IMR-90 (cell line): ENCODE measurements at regions not wholly inside any gene's neighbourhood (a gene's known extent, or its start where the extent isn't known, plus 50 kb on each side); places are given as distances from the start of the nearest gene placed in this dataset.

Experiments used
- ATAC-seq: fragments of 200-7000 bp; cut with Tn5 transposase; 2 replicates; pipeline ENCODE4 v1.9.1; 2020; ENCODE audit warnings: low read depth, mild to moderate bottlenecking, moderate library complexity
- BruUV-seq: library from RNA; stranded (reverse); fragments of 400-500 nt; replicated peaks from 2 replicates; lab custom pipeline; 2021; lab: Mats Ljungman, UMichigan
- CTCF ChIA-PET: fragments of 300-600 bp; formaldehyde crosslinking; extraction: SDS; loops from one replicate; lab custom pipeline; 2021; ENCODE audit warnings: antibody characterized with exemption; lab: Yijun Ruan, JAX
- POLR2A ChIA-PET: fragments of 300-600 bp; sonication (Branson Sonifier 250); formaldehyde crosslinking; loops from one replicate; lab custom pipeline; 2022; ENCODE audit warnings: antibody characterized with exemption; ENCODE audit not compliant: unreplicated experiment; lab: Charles Lee
- DNase-seq: peaks from one replicate; pipeline ENCODE4 v3.0.0; 2013
- H2AFZ ChIP-seq: replicated peaks from 2 replicates; pipeline ENCODE3; 2013; ENCODE audit warnings: low read length, mild to moderate bottlenecking; ENCODE audit not compliant: poor library complexity
- H2AK5ac ChIP-seq: 2 replicates; pipeline ENCODE4 v1.6.1; 2013; ENCODE audit warnings: low read depth, low read length, inconsistent platforms
- H2AK9ac ChIP-seq: replicated peaks from 2 replicates; pipeline ENCODE3; 2013; ENCODE audit warnings: mild to moderate bottlenecking, low read depth, low read length, moderate library complexity; ENCODE audit not compliant: poor library complexity
- H2BK120ac ChIP-seq: 2 replicates; pipeline ENCODE4 v1.6.1; 2013; ENCODE audit warnings: low read depth, low read length, inconsistent platforms
- H2BK15ac ChIP-seq: 3 replicates; pipeline ENCODE4 v1.6.1; 2013; ENCODE audit warnings: low read depth, low read length, inconsistent platforms
- H2BK20ac ChIP-seq: 2 replicates; pipeline ENCODE4 v1.6.1; 2013; ENCODE audit warnings: low read depth, mild to moderate bottlenecking, inconsistent platforms, low read length, moderate library complexity
- H2BK5ac ChIP-seq: 2 replicates; pipeline ENCODE4 v1.6.1; 2013; ENCODE audit warnings: mild to moderate bottlenecking, low read depth, low read length, inconsistent platforms; ENCODE audit not compliant: poor library complexity, severe bottlenecking
- H3K14ac ChIP-seq: replicated peaks from 2 replicates; pipeline ENCODE4 v1.6.1; 2013; ENCODE audit warnings: low read depth, low read length, inconsistent platforms
- H3K18ac ChIP-seq: 2 replicates; pipeline ENCODE4 v1.6.1; 2013; ENCODE audit warnings: low read depth, low read length, control low read depth
- H3K23ac ChIP-seq: 2 replicates; pipeline ENCODE4 v1.6.1; 2013; ENCODE audit warnings: low read depth, low read length, inconsistent platforms
- H3K27ac ChIP-seq: 2 replicates; pipeline ENCODE4 v1.5.1; 2013; ENCODE audit warnings: mild to moderate bottlenecking, control low read depth, low read length; ENCODE audit not compliant: insufficient read depth
- H3K27me3 ChIP-seq: 2 replicates; pipeline ENCODE4 v1.6.1; 2013; ENCODE audit warnings: low read length; ENCODE audit not compliant: control insufficient read depth, insufficient read depth
- H3K36me3 ChIP-seq: 2 replicates; pipeline ENCODE4 v1.6.1; 2013; ENCODE audit warnings: low read length, mixed read lengths; ENCODE audit not compliant: control insufficient read depth, insufficient read depth
- H3K4ac ChIP-seq: 2 replicates; pipeline ENCODE4 v1.6.1; 2013; ENCODE audit warnings: low read depth, low read length, inconsistent platforms
- H3K4me1 ChIP-seq: 2 replicates; pipeline ENCODE4 v1.6.1; 2013; ENCODE audit warnings: low read length, mixed read lengths; ENCODE audit not compliant: control insufficient read depth, insufficient read depth
- H3K4me2 ChIP-seq: 2 replicates; pipeline ENCODE4 v1.6.1; 2013; ENCODE audit warnings: low read depth, mild to moderate bottlenecking, control low read depth, low read length, moderate library complexity
- H3K4me3 ChIP-seq: 2 replicates; pipeline ENCODE4 v1.5.1; 2013; ENCODE audit warnings: low read depth, mild to moderate bottlenecking, control low read depth, low read length, moderate library complexity; ENCODE audit not compliant: insufficient read depth
- H3K56ac ChIP-seq: 2 replicates; pipeline ENCODE4 v1.6.1; 2013; ENCODE audit warnings: low read length, inconsistent platforms; ENCODE audit not compliant: insufficient read depth; ENCODE audit errors: extremely low read depth
- H3K79me1 ChIP-seq, 2 experiments: 2 replicates each; pipeline ENCODE4 v1.6.1; 2013; ENCODE audit warnings: low read length in 2 of 2, inconsistent platforms in 1 of 2, low read depth in 1 of 2
- H3K9ac ChIP-seq: 2 replicates; pipeline ENCODE4 v1.6.1; 2013; ENCODE audit warnings: low read depth, low read length, control low read depth
- H3K9me1 ChIP-seq: 2 replicates; pipeline ENCODE4 v1.6.1; 2013; ENCODE audit warnings: low read length, inconsistent platforms; ENCODE audit not compliant: insufficient read depth
- H3K9me3 ChIP-seq: 2 replicates; pipeline ENCODE4 v1.6.1; 2013; ENCODE audit warnings: low read length; ENCODE audit not compliant: control insufficient read depth, insufficient read depth
- H4K20me1 ChIP-seq: 2 replicates; pipeline ENCODE4 v1.6.1; 2013; ENCODE audit warnings: low read length, inconsistent platforms; ENCODE audit not compliant: insufficient read depth
- H4K5ac ChIP-seq: 2 replicates; pipeline ENCODE4 v1.6.1; 2013; ENCODE audit warnings: mild to moderate bottlenecking, low read depth, low read length, control low read depth
- H4K8ac ChIP-seq, 2 experiments: 2 replicates each; pipeline ENCODE4 v1.6.1; 2013; ENCODE audit warnings: low read depth in 2 of 2, low read length in 2 of 2, control low read depth in 1 of 2, inconsistent platforms in 1 of 2
- H4K91ac ChIP-seq: 2 replicates; pipeline ENCODE4 v1.6.1; 2013; ENCODE audit warnings: low read depth, low read length, inconsistent platforms; ENCODE audit not compliant: insufficient read depth
- BHLHE40 ChIP-seq: fragments of 150-350 bp; IDR thresholded peaks from 2 replicates; pipeline ENCODE4 v1.6.1; 2016; ENCODE audit warnings: mild to moderate bottlenecking, low read depth, low read length
- CEBPB ChIP-seq: IDR thresholded peaks from 2 replicates; pipeline ENCODE4 v1.6.1; 2012; ENCODE audit warnings: low read depth, low read length, improper control_type of control experiment
- FOS ChIP-seq: fragments of 150-350 bp; IDR thresholded peaks from 2 replicates; pipeline ENCODE4 v1.6.1; 2016; ENCODE audit warnings: low read depth, low read length
- MAFK ChIP-seq: IDR thresholded peaks from 2 replicates; pipeline ENCODE4 v1.6.1; 2012; ENCODE audit warnings: low read depth, low read length, improper control_type of control experiment
- MAZ ChIP-seq: IDR thresholded peaks from 2 replicates; pipeline ENCODE4 v1.6.1; 2012; ENCODE audit warnings: low read depth, mild to moderate bottlenecking, low read length, improper control_type of control experiment, moderate library complexity, borderline replicate concordance
- NFE2L2 ChIP-seq: fragments of 150-350 bp; IDR thresholded peaks from 2 replicates; pipeline ENCODE4 v1.6.1; 2016; ENCODE audit warnings: low read depth, mild to moderate bottlenecking, low read length
- RFX5 ChIP-seq: IDR thresholded peaks from 2 replicates; pipeline ENCODE4 v1.8.0; 2012; ENCODE audit warnings: low read depth, mild to moderate bottlenecking, low read length, moderate library complexity
- SMC3 ChIP-seq: fragments of 150-350 bp; IDR thresholded peaks from 2 replicates; pipeline ENCODE4 v1.6.1; 2016; ENCODE audit warnings: low read depth, mild to moderate bottlenecking, antibody characterized with exemption, low read length, moderate library complexity
- dilution Hi-C: fragments of 300-500 bp; cut with HindIII; formaldehyde crosslinking; loops from one replicate; pipeline ENCODE4 v1.14.3; 2018; ENCODE audit warnings: low sequenced_read_pairs; ENCODE audit not compliant: unreplicated experiment
- in situ Hi-C: fragments of 300-500 bp; cut with MboI; formaldehyde crosslinking; loops from 3 replicates; pipeline ENCODE4 v1.14.3; 2019; ENCODE audit warnings: low sequenced_read_pairs, inconsistent platforms, mixed read lengths
- intact Hi-C: fragments of 100-400 bp; cut with micrococcal nuclease; formaldehyde crosslinking; loops from 2 replicates; pipeline ENCODE4 v1.10.0; 2022
- TF ChIP-seq, protein P1 (sequence below): conservative IDR thresholded peaks from 2 replicates; pipeline ENCODE4 v1.5.1; 2012; ENCODE audit warnings: mild to moderate bottlenecking, low read depth, low read length, improper control_type of control experiment
- TF ChIP-seq, protein P2 (sequence below): fragments of 150-350 bp; IDR thresholded peaks from 2 replicates; pipeline ENCODE4 v1.6.1; 2016; ENCODE audit warnings: low read depth, mild to moderate bottlenecking, low read length, moderate library complexity, borderline replicate concordance
- TF ChIP-seq, protein P3 (sequence below): fragments of 150-350 bp; IDR thresholded peaks from 2 replicates; pipeline ENCODE4 v1.6.1; 2017; ENCODE audit warnings: mild to moderate bottlenecking, antibody characterized with exemption, low read length, low read depth

DNA sequence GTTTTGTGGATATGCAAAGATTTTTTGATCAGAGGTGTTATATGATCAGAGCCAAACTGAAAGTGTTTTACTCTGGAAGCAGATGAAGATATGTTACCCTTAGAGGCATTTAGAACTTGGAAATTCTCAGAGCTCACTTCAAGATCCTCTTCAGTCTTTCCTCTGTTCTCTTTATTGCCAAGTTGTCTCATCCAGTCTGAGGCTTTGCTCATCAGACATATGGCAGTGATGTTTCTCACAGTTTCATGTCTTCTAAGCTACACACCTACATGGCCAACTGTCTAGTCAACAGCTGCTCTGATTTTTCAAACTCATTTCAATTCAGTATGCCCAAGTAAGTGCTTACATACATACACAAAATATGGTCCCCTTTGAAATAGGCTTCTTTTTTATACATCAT, 1504.3 kb upstream of the PIK3C3 start:
- no peak overlapping the region for H3K4me2 ChIP-seq
- no peaks in the 10 kb centered on the region for H3K9me1 ChIP-seq
- H3K9ac ChIP-seq, result no peak overlapping the region
- CTCF ChIA-PET, result no interaction called here
- dilution Hi-C loops, result no loop called here
- no peak overlapping the region for H2AK5ac ChIP-seq
- H4K91ac ChIP-seq, result no peak overlapping the region
- no peak for ATAC-seq
- H3K36me3 ChIP-seq, result no peaks in the 10 kb centered on the region
- no peak overlapping the region for H2BK20ac ChIP-seq
- no peaks in the 10 kb centered on the region for H3K27me3 ChIP-seq
- DNase-seq, result no peak
- H3K27ac ChIP-seq, result no peak overlapping the region
- no peaks in the 10 kb centered on the region for H3K79me1 ChIP-seq
- H4K8ac ChIP-seq, result no peak overlapping the region
- TF ChIP-seq MAFK, result no peak
- TF ChIP-seq NFE2L2, result no peak
- TF ChIP-seq SMC3, result no peak
- no peak for TF ChIP-seq BHLHE40
- no peak for TF ChIP-seq RFX5
- TF ChIP-seq, protein P1, sequence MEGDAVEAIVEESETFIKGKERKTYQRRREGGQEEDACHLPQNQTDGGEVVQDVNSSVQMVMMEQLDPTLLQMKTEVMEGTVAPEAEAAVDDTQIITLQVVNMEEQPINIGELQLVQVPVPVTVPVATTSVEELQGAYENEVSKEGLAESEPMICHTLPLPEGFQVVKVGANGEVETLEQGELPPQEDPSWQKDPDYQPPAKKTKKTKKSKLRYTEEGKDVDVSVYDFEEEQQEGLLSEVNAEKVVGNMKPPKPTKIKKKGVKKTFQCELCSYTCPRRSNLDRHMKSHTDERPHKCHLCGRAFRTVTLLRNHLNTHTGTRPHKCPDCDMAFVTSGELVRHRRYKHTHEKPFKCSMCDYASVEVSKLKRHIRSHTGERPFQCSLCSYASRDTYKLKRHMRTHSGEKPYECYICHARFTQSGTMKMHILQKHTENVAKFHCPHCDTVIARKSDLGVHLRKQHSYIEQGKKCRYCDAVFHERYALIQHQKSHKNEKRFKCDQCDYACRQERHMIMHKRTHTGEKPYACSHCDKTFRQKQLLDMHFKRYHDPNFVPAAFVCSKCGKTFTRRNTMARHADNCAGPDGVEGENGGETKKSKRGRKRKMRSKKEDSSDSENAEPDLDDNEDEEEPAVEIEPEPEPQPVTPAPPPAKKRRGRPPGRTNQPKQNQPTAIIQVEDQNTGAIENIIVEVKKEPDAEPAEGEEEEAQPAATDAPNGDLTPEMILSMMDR, result no peak
- no peak for TF ChIP-seq CEBPB
- TF ChIP-seq, protein P2, sequence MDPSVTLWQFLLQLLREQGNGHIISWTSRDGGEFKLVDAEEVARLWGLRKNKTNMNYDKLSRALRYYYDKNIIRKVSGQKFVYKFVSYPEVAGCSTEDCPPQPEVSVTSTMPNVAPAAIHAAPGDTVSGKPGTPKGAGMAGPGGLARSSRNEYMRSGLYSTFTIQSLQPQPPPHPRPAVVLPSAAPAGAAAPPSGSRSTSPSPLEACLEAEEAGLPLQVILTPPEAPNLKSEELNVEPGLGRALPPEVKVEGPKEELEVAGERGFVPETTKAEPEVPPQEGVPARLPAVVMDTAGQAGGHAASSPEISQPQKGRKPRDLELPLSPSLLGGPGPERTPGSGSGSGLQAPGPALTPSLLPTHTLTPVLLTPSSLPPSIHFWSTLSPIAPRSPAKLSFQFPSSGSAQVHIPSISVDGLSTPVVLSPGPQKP, result no peak
- TF ChIP-seq MAZ, result no peak
- TF ChIP-seq, protein P3, sequence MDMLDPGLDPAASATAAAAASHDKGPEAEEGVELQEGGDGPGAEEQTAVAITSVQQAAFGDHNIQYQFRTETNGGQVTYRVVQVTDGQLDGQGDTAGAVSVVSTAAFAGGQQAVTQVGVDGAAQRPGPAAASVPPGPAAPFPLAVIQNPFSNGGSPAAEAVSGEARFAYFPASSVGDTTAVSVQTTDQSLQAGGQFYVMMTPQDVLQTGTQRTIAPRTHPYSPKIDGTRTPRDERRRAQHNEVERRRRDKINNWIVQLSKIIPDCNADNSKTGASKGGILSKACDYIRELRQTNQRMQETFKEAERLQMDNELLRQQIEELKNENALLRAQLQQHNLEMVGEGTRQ, result no peak
- no peak for TF ChIP-seq FOS
- in situ Hi-C loops, result no loop called here
- no peak overlapping the region for H2BK120ac ChIP-seq
- no peak overlapping the region for H2AFZ ChIP-seq
- no peak overlapping the region for H3K18ac ChIP-seq
- no peak overlapping the region for H2BK15ac ChIP-seq
- no peaks in the 10 kb centered on the region for H4K20me1 ChIP-seq
- intact Hi-C loops, result no loop called here
- H4K5ac ChIP-seq, result no peak overlapping the region
- H3K14ac ChIP-seq, result no peak overlapping the region
- H3K23ac ChIP-seq, result no peak overlapping the region
- H3K9me3 ChIP-seq, result no peaks in the 10 kb centered on the region
- H3K56ac ChIP-seq, result no peak overlapping the region
- H2AK9ac ChIP-seq, result no peak overlapping the region
- no peak overlapping the region for H3K4ac ChIP-seq
- POLR2A ChIA-PET, result no interaction called here
- H2BK5ac ChIP-seq, result no peak overlapping the region
- H3K4me1 ChIP-seq, result no peaks in the 10 kb centered on the region
- no peak overlapping the region for H3K4me3 ChIP-seq
- no TSS peak for BruUV-seq
